Type B pancreatic cell (in vitro differentiated cells): ENCODE measurements at regions not wholly inside any gene's neighbourhood (a gene's known extent, or its start where the extent isn't known, plus 50 kb on each side); places are given as distances from the start of the nearest gene placed in this dataset.

ENCODE experiments used
- DNase-seq: peaks from one replicate; pipeline ENCODE4 v3.0.0; 2021; ENCODE audit warnings: mixed read lengths; ENCODE audit not compliant: unreplicated experiment; ENCODE audit errors: extremely low spot score
- H3K27ac Mint-ChIP-seq: 2 replicates; pipeline ENCODE4 v1.8.0; 2021; ENCODE audit warnings: mild to moderate bottlenecking, mixed read lengths
- H3K27me3 Mint-ChIP-seq: 2 replicates; pipeline ENCODE4 v1.8.0; 2021; ENCODE audit warnings: mixed read lengths
- H3K36me3 Mint-ChIP-seq: 2 replicates; pipeline ENCODE4 v1.8.0; 2021; ENCODE audit warnings: mixed read lengths
- H3K4me1 Mint-ChIP-seq: one replicate; pipeline ENCODE4 v1.8.0; 2021; ENCODE audit warnings: mixed read lengths; ENCODE audit not compliant: unreplicated experiment
- H3K4me3 Mint-ChIP-seq: 2 replicates; pipeline ENCODE4 v1.8.0; 2021; ENCODE audit warnings: mild to moderate bottlenecking, mixed read lengths
- H3K9me3 Mint-ChIP-seq: 2 replicates; pipeline ENCODE4 v1.8.0; 2021; ENCODE audit warnings: mixed read lengths
- TF ChIP-seq, protein P1 (sequence below): fragments of 200-600 bp; sonication (generic); conservative IDR thresholded peaks from 2 replicates; pipeline ENCODE4 v1.5.0; 2021; ENCODE audit warnings: antibody characterized with exemption, mild to moderate bottlenecking

GRCh38 chr4:127575888-127576287, 56.9 kb upstream of the INTU start:
- peaks cover 5% of the 10 kb centered on the region for H3K4me1 Mint-ChIP-seq
- H3K9me3 Mint-ChIP-seq, result no peaks in the 10 kb centered on the region
- H3K27me3 Mint-ChIP-seq, result no peaks in the 10 kb centered on the region
- H3K27ac Mint-ChIP-seq, result no peak overlapping the region
- H3K36me3 Mint-ChIP-seq, result no peaks in the 10 kb centered on the region
- TF ChIP-seq, protein P1, sequence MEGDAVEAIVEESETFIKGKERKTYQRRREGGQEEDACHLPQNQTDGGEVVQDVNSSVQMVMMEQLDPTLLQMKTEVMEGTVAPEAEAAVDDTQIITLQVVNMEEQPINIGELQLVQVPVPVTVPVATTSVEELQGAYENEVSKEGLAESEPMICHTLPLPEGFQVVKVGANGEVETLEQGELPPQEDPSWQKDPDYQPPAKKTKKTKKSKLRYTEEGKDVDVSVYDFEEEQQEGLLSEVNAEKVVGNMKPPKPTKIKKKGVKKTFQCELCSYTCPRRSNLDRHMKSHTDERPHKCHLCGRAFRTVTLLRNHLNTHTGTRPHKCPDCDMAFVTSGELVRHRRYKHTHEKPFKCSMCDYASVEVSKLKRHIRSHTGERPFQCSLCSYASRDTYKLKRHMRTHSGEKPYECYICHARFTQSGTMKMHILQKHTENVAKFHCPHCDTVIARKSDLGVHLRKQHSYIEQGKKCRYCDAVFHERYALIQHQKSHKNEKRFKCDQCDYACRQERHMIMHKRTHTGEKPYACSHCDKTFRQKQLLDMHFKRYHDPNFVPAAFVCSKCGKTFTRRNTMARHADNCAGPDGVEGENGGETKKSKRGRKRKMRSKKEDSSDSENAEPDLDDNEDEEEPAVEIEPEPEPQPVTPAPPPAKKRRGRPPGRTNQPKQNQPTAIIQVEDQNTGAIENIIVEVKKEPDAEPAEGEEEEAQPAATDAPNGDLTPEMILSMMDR, result no peak
- H3K4me3 Mint-ChIP-seq, result no peak overlapping the region
- no peak for DNase-seq

GRCh38 chr4:127578491-127578890, 54.3 kb upstream of the INTU start:
- Mint-ChIP-seq H3K27ac (no peak overlapping the region), H3K27me3 (no peaks in the 10 kb centered on the region), H3K9me3 (no peaks in the 10 kb centered on the region), H3K4me1 (peaks cover 5% of the 10 kb centered on the region), H3K36me3 (no peaks in the 10 kb centered on the region), H3K4me3 (no peak overlapping the region)
- no peak for DNase-seq
- TF ChIP-seq, protein P1, result no peak

GRCh38 chr4:127578967-127579366, 53.8 kb upstream of the INTU start:
- Mint-ChIP-seq H3K27me3 (no peaks in the 10 kb centered on the region), H3K36me3 (no peaks in the 10 kb centered on the region), H3K4me3 (no peak overlapping the region), H3K9me3 (no peaks in the 10 kb centered on the region), H3K27ac (no peak overlapping the region), H3K4me1 (peaks cover 5% of the 10 kb centered on the region)
- no peak for DNase-seq
- TF ChIP-seq, protein P1, result no peak

GRCh38 chr4:127579821-127580220, 52.9 kb upstream of the INTU start:
- Mint-ChIP-seq H3K27me3 (no peaks in the 10 kb centered on the region), H3K9me3 (no peaks in the 10 kb centered on the region), H3K4me1 (peaks cover under 1% of the 10 kb centered on the region), H3K36me3 (no peaks in the 10 kb centered on the region), H3K27ac (no peak overlapping the region), H3K4me3 (no peak overlapping the region)
- no peak for DNase-seq
- TF ChIP-seq, protein P1, result no peak

DNA sequence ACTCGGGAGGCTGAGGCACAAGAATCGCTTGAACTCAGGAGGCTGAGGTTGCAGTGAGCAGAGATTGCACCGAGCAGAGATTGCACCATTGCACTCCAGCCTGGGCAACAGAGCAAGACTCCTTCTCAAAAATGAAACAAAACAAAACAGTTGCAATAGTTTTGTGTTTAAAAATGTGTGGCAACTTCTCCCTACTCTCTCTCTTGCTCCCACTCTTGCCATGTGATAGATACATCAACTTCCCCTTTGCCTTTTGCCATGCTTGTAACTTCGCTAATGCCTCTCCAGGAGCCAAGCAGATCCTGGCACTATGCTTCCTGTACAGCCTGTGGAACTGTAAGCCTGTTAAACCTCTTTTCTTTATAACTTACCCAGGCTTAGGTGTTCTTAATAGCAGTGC, 52.5 kb upstream of the INTU start:
- DNase-seq, result no peak
- Mint-ChIP-seq H3K27ac (no peak overlapping the region), H3K36me3 (no peaks in the 10 kb centered on the region), H3K4me1 (no peaks in the 10 kb centered on the region), H3K27me3 (no peaks in the 10 kb centered on the region), H3K4me3 (no peak overlapping the region), H3K9me3 (no peaks in the 10 kb centered on the region)
- TF ChIP-seq, protein P1, result no peak

DNA sequence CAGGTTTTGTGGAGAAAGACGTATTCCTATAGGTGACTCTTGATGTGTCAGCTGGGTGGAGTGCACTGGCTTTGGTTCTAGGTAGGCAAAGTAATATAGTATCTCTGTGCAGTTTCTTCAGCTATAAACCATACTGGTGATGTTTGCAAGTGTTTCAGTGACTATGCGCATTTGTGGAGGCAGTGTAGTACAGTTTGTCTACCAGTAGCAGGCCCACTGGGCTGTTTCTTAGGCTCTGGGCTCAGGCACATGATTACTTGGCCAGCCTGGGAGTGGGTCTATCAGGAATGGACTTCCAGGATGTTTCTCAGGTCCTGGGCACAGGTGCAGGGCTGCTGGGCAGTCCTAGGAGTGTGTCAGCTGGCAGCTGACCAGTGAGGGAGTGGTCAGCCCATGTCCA, 51.9 kb upstream of the INTU start:
- no peak overlapping the region for H3K4me3 Mint-ChIP-seq
- H3K4me1 Mint-ChIP-seq, result no peaks in the 10 kb centered on the region
- DNase-seq, result no peak
- no peaks in the 10 kb centered on the region for H3K36me3 Mint-ChIP-seq
- H3K27me3 Mint-ChIP-seq, result no peaks in the 10 kb centered on the region
- H3K9me3 Mint-ChIP-seq, result no peaks in the 10 kb centered on the region
- no peak overlapping the region for H3K27ac Mint-ChIP-seq
- TF ChIP-seq, protein P1, result no peak
